Sigmoid colon (tissue), 6 donors: ENCODE measurements at regions not wholly inside any gene's neighbourhood (a gene's known extent, or its start where the extent isn't known, plus 50 kb on each side); places are given as distances from the start of the nearest gene placed in this dataset.

Source experiments
- DNase-seq: peaks from one replicate; pipeline ENCODE4 v3.0.0-alpha.2; 2019
- H3K27ac ChIP-seq, 4 donors: fragments of 200-600 bp; sonication (generic); one replicate each; pipeline ENCODE4 v1.5.1; 2016 to 2019; ENCODE audit warnings: mild to moderate bottlenecking in 1 of 4
- H3K27me3 ChIP-seq, 3 donors: fragments of 200-600 bp; sonication (generic); one replicate each; pipeline ENCODE4 v1.5.1; 2019; ENCODE audit warnings: mild to moderate bottlenecking in 1 of 3
- H3K36me3 ChIP-seq, 4 donors: fragments of 200-600 bp; sonication (generic); one replicate each; pipeline ENCODE4 v1.5.1; 2016 to 2019
- H3K4me1 ChIP-seq, 4 donors: fragments of 200-600 bp; sonication (generic); one replicate each; pipeline ENCODE4 v1.5.1; 2017 to 2019
- H3K4me3 ChIP-seq, 4 donors: fragments of 200-600 bp; sonication (generic); one replicate each; pipeline ENCODE4 v1.5.1; 2017 to 2019; ENCODE audit warnings: mild to moderate bottlenecking in 2 of 4, moderate library complexity in 1 of 4
- H3K9me3 ChIP-seq, 4 donors: fragments of 200-600 bp in 3 of 4; sonication (generic) in 3 of 4; one replicate each; pipeline versions ENCODE4 v1.5.1 to v1.6.1; 2013 to 2019
- EP300 ChIP-seq, 4 donors: sonication (generic); formaldehyde crosslinking; IDR thresholded peaks; one replicate each; pipeline ENCODE4 v1.6.1; 2017; ENCODE audit warnings: antibody characterized with exemption in 4 of 4
- POLR2A ChIP-seq, 2 donors: fragments of 450-650 bp; IDR thresholded peaks; one replicate each; pipeline ENCODE4 v1.6.1; 2016; ENCODE audit warnings: antibody characterized with exemption in 2 of 2, mild to moderate bottlenecking in 2 of 2, moderate library complexity in 2 of 2
- POLR2AphosphoS5 ChIP-seq, 4 donors: sonication (generic); formaldehyde crosslinking; IDR thresholded peaks; one replicate each; pipeline ENCODE4 v1.6.1; 2017; ENCODE audit warnings: antibody characterized with exemption in 4 of 4
- WGBS, 2 donors: extraction: QIAGEN DNeasy Blood & Tissue Kit; methylation state at CpG; one replicate each; pipeline ENCODE4 v1.1.7; 2013; 5-methylcytosine and 5-hydroxymethylcytosine counted together
- intact Hi-C: fragments of 100-400 bp; cut with DNase I; formaldehyde crosslinking; loops from one replicate; pipeline ENCODE4 v1.15.1; 2023
- TF ChIP-seq, protein P1 (sequence below), 4 experiments: fragments of 450-650 bp in 3 of 4; fragments of 200-600 bp in 1 of 4; IDR thresholded peaks; one replicate each; pipeline ENCODE4 v1.5.1; 2016 to 2019; ENCODE audit warnings: antibody characterized with exemption in 4 of 4, mild to moderate bottlenecking in 3 of 4, moderate library complexity in 2 of 4
- donor health status: healthy with polysubstance abuse.
- donor health status: healthy.

DNA sequence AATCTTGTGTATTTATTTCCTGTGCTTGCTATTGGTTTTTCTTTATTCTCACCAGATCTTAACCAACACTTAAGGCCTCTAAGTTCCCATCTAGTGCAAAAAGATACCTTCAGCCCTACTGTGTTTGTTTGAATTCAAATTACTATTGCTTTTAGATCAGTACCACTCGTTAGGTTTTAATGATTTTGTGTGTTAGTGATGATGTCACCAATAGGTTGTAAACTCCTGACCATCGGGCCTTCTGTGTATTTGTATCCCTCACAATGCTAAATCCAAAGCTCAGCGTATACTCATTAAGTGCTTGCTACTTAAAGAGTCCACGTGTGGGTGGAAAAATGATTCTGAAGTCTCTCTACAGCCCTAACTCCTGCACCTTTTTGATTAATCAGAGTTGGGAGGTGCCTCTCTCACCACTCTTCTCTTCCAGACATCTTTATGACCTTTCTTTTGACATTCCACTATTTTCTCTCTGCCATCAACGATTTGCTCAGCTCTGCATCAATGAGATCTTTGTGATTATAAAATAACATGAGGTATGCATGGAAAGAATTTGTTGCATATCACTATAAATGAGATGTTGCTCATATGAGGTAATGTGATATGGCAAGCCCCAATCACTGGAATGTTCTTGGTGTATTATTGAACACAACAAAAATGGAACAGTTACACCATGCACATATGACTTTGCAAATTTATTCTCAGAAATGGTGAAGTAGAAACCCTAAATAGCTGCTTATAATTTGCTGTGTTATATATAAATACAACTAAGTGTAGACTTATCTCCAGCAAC lies 55.1 kb upstream of the LAMA2 start:
- no peak for DNase-seq
- Histone ChIP-seq H3K27me3 (no peaks in the 10 kb centered on the region), H3K9me3 (no peaks in the 10 kb centered on the region), H3K36me3 (no peaks in the 10 kb centered on the region), H3K4me3 (no peak overlapping the region), H3K4me1 (no peaks in the 10 kb centered on the region), H3K27ac (no peak overlapping the region)
- intact Hi-C loops: no loop called here
- 65 to 75% methylated on average over 5 of the region's 5 CpGs for whole genome bisulfite sequencing, 2 donors
- TF ChIP-seq, protein P1, sequence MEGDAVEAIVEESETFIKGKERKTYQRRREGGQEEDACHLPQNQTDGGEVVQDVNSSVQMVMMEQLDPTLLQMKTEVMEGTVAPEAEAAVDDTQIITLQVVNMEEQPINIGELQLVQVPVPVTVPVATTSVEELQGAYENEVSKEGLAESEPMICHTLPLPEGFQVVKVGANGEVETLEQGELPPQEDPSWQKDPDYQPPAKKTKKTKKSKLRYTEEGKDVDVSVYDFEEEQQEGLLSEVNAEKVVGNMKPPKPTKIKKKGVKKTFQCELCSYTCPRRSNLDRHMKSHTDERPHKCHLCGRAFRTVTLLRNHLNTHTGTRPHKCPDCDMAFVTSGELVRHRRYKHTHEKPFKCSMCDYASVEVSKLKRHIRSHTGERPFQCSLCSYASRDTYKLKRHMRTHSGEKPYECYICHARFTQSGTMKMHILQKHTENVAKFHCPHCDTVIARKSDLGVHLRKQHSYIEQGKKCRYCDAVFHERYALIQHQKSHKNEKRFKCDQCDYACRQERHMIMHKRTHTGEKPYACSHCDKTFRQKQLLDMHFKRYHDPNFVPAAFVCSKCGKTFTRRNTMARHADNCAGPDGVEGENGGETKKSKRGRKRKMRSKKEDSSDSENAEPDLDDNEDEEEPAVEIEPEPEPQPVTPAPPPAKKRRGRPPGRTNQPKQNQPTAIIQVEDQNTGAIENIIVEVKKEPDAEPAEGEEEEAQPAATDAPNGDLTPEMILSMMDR (IDR thresholded peaks at IDR 0.05): no peak
- TF ChIP-seq POLR2A (IDR thresholded peaks at IDR 0.05): no peak
- no peak for TF ChIP-seq EP300 (IDR thresholded peaks at IDR 0.05)
- TF ChIP-seq POLR2AphosphoS5 (IDR thresholded peaks at IDR 0.05): no peak

DNA sequence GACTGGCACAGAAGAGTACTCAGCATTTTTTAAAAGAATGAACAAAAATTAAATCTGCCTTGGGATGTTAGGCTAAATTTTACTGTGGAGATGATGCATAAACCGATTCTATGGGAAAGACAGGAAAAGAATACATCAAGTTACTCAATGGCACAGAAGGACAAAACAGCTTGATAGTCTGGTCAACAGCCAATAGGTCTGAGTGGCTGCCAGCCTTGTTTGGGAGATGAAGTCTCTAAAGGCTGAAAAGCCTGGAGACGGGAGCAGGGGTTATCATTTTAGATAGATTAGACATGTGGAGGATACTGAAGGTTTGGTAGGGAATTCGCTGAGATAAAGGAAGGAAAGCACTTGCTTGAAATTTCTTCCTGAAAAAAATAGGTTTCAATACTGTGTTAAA lies 56.3 kb upstream of the LAMA2 start:
- no peak for TF ChIP-seq POLR2AphosphoS5 (IDR thresholded peaks at IDR 0.05)
- no peak for TF ChIP-seq POLR2A (IDR thresholded peaks at IDR 0.05)
- TF ChIP-seq EP300 (IDR thresholded peaks at IDR 0.05): no peak
- TF ChIP-seq, protein P1 (IDR thresholded peaks at IDR 0.05): no peak
- WGBS, 2 donors: 77 to 78% methylated on average over 3 of the region's 3 CpGs
- H3K27ac ChIP-seq: no peak overlapping the region
- H3K4me3 ChIP-seq: no peak overlapping the region
- no peaks in the 10 kb centered on the region for H3K27me3 ChIP-seq
- H3K9me3 ChIP-seq: no peaks in the 10 kb centered on the region
- intact Hi-C loops: no loop called here
- H3K4me1 ChIP-seq: no peaks in the 10 kb centered on the region
- DNase-seq: no peak
- no peaks in the 10 kb centered on the region for H3K36me3 ChIP-seq

DNA sequence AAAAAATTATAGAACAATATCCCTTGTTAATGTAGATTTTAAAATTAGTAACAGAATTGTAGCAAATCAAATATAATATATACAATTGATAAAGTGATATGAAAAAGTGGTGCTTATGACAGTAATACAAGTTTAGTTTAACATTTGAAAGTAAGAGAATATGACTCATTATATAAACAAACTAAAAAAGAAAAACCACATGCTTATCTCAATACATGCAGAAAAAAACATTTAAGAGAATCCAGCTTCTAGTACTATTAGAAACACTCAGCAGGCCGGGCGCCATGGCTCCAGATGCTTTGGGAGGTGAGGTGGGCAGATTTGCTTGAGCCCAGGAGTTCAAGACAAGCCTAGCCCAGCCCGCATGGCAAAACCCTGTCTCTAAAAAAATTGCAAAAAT lies 60.7 kb upstream of the LAMA2 start:
- DNase-seq: no peak
- no peak overlapping the region for H3K27ac ChIP-seq
- no peaks in the 10 kb centered on the region for H3K4me1 ChIP-seq
- H3K36me3 ChIP-seq: no peaks in the 10 kb centered on the region
- intact Hi-C loops: no loop called here
- H3K4me3 ChIP-seq: no peak overlapping the region
- no peaks in the 10 kb centered on the region for H3K9me3 ChIP-seq
- TF ChIP-seq POLR2AphosphoS5 (IDR thresholded peaks at IDR 0.05): no peak
- TF ChIP-seq EP300 (IDR thresholded peaks at IDR 0.05): no peak
- TF ChIP-seq POLR2A (IDR thresholded peaks at IDR 0.05): no peak
- TF ChIP-seq, protein P1 (IDR thresholded peaks at IDR 0.05): no peak
- no peaks in the 10 kb centered on the region for H3K27me3 ChIP-seq
- 81 to 88% methylated on average over 3 of the region's 3 CpGs for WGBS, 2 donors

DNA sequence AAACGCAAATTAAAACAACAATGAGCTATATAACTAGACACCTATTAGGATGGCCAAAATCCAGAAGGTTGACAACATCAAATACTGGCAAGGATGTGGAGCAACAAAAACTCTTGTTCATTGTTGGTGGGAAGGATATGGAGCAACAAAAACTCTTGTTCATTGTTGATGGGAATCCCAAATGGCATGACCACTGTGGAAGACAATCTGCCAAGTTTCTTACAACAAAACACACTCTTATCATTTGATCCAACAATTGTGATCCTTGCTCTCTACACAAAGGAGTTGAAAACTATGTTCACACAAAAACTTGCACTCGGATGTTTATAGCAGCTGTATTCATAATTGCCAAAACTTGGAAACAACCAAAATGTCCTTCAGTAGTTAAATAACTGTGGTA lies 61.8 kb upstream of the LAMA2 start:
- no peak for DNase-seq
- 56 to 75% methylated on average over 2 of the region's 2 CpGs for WGBS, 2 donors
- intact Hi-C loops: no loop called here
- Histone ChIP-seq H3K9me3 (no peaks in the 10 kb centered on the region), H3K4me3 (no peak overlapping the region), H3K36me3 (no peaks in the 10 kb centered on the region), H3K27me3 (no peaks in the 10 kb centered on the region), H3K27ac (no peak overlapping the region), H3K4me1 (no peaks in the 10 kb centered on the region)
- TF ChIP-seq EP300 (IDR thresholded peaks at IDR 0.05) (no peak), POLR2A (IDR thresholded peaks at IDR 0.05) (no peak), POLR2AphosphoS5 (IDR thresholded peaks at IDR 0.05) (no peak)
- TF ChIP-seq, protein P1 (IDR thresholded peaks at IDR 0.05): no peak

DNA sequence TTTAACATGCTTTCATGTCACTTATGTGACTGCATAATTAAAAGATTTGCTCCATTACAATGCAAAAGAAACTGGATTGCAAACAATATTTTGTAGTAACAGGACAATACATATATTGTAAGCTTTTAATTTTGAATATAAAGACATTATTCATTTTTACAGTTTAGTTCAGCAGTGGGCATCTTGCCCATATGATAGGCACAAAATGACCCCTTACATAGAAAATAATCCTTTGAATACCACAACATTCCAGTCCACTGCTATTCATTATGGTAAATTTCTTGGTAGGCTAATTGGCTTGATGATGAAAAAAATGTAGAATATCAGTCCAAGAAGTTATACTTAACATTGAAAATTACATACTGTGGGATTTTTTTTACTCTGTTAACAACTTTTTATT lies 74.1 kb upstream of the LAMA2 start:
- Histone ChIP-seq H3K4me3 (no peak overlapping the region), H3K27me3 (no peaks in the 10 kb centered on the region), H3K27ac (no peak overlapping the region), H3K4me1 (no peaks in the 10 kb centered on the region), H3K36me3 (no peaks in the 10 kb centered on the region), H3K9me3 (no peaks in the 10 kb centered on the region)
- TF ChIP-seq POLR2AphosphoS5 (IDR thresholded peaks at IDR 0.05) (no peak), EP300 (IDR thresholded peaks at IDR 0.05) (no peak), POLR2A (IDR thresholded peaks at IDR 0.05) (no peak)
- TF ChIP-seq, protein P1 (IDR thresholded peaks at IDR 0.05): no peak
- DNase-seq: no peak
- intact Hi-C loops: no loop called here
